HG03520 (cell line): ENCODE measurements at regions not wholly inside any gene's neighbourhood (a gene's known extent, or its start where the extent isn't known, plus 50 kb on each side); places are given as distances from the start of the nearest gene placed in this dataset.

Source experiments
- ATAC-seq: cut with Tn5 transposase; IDR thresholded peaks from one replicate; pipeline ENCODE4 v1.9.1; 2021; ENCODE audit warnings: mild to moderate bottlenecking, moderate library complexity; ENCODE audit not compliant: unreplicated experiment

DNA sequence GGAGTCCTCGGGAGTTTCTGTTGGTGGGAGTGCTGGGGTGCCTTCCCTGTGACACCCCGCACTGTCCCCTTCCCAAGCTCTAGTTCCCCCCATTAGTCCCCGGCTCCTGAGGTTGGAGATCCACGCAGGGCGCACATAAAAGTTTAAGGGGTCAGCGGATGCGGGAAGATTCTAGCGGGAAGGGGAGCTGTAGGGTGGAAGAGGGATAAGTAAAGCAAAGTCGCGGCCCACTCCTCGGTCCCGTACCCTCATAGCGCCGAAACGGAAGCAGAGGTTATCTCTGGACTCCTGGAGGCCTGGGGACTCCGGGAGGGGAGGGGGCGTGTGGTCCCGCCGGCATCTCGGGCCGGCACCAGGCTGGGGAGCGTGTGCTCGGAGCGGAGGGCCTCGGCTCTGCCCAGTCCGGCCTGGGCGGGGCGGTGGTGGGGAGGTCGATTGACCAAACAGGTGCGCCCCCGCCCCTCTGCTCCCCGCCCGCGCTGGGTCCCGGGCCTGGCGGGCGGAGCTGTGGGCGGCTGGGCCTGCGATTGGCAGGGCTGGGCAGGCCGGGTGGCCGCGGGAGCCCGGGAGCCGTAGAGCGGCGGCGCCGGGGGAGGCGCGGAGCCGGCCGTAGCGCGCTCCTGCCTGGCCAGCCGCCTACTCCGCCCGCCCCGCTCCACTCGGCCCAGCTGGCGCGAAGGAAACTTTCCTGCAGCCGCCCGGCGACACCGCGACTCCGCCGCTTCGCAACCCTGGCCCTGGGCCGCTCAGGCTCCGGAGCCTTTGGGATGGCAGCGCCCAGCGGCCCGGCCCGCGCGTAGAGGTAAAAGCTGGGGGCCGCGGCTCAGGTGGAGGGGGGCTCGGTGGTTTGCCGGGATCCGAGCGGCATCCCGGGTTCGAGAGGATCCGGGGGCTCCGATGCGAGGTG lies 52.2 kb upstream of the DAB2IP start:
- ATAC-seq = no peak

DNA sequence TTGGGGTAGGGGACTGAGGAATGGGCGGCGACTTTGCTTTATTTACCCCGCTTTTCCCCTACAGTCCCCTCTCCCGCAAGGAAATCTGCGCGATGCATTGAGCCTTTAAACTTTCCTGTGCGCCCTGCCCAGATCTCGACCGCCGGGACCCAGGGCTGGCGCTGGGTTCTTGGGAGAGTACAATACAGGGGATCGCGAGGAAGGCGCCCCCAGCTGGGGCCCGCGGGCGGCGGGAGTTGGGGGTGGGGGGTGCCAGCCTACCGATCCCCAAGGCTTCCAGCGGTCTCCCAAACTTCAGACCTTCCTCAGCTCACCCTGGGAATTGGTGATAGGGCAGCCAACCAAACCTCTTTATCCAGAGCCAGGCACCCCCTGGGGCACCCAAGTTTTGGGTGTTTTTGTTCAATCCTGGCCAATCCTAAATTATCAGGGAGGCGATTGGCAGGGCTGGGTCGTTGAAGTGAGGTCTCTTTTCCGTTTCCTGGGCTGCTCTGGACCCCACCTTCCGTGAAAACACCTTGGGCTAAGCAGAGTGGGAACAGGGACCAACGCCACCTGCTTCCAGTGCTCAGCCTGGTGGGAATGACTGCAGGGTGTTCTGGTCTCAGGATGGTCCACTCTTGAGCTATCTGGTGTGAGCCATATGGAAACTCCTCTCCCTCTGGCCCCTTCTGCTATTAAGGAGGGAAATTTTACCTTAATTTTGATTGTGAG lies 51.4 kb upstream of the DAB2IP start:
- ATAC-seq = no peak

DNA sequence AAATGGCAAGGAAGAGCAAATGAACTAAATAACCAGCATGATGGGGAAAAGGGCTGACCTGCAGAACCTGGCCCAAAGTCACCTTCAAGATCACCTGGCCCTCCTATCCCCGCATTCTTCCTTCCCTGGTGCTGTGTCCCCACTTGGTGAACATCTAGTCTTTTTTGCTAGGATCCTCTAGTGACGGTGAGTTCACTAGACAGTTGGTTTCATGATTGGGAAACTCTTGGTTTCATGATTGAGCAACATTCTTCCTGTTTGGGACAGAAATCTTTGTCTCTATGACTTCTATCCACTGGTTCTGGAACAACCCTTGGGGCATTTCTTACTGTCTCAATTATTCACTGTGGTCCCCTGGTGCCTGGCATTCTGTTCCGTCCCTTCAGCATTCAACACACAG lies 50.2 kb upstream of the DAB2IP start:
- ATAC-seq = no peak
